H7 (cell line): ENCODE measurements at regions not wholly inside any gene's neighbourhood (a gene's known extent, or its start where the extent isn't known, plus 50 kb on each side); places are given as distances from the start of the nearest gene placed in this dataset.

ENCODE experiments used
- DNase-seq: peaks from one replicate; pipeline ENCODE4 v3.0.0; 2012
- H3K27me3 ChIP-seq: 2 replicates; pipeline ENCODE4 v1.6.0; 2011; ENCODE audit warnings: mild to moderate bottlenecking, low read length; ENCODE audit not compliant: control insufficient read depth, insufficient read depth
- H3K36me3 ChIP-seq: replicated peaks from 2 replicates; pipeline ENCODE4 v1.5.1; 2011; ENCODE audit warnings: low read length; ENCODE audit not compliant: control insufficient read depth, insufficient read depth
- H3K4me3 ChIP-seq: 2 replicates; pipeline ENCODE4 v1.5.1; 2011; ENCODE audit warnings: low read depth, mild to moderate bottlenecking, control low read depth, low read length, moderate library complexity; ENCODE audit not compliant: insufficient read depth

- no peak for DNase-seq
- Histone ChIP-seq H3K36me3 (no peaks in the 10 kb centered on the region), H3K27me3 (no peaks in the 10 kb centered on the region), H3K4me3 (no peak overlapping the region)
These were observed 417.1 kb downstream of the PCDH17 start for GRCh38 chr13:58048670-58049069.

- Histone ChIP-seq H3K36me3 (no peaks in the 10 kb centered on the region), H3K27me3 (no peaks in the 10 kb centered on the region), H3K4me3 (no peak overlapping the region)
- no peak for DNase-seq
These were observed 419.9 kb downstream of the PCDH17 start for GRCh38 chr13:58051396-58051795.

- H3K27me3 ChIP-seq = no peaks in the 10 kb centered on the region
- no peak overlapping the region for H3K4me3 ChIP-seq
- DNase-seq = peak; percentile 1
- no peaks in the 10 kb centered on the region for H3K36me3 ChIP-seq
These were observed 420.3 kb downstream of the PCDH17 start for GRCh38 chr13:58051807-58052375.

- Histone ChIP-seq H3K4me3 (no peak overlapping the region), H3K36me3 (no peaks in the 10 kb centered on the region), H3K27me3 (no peaks in the 10 kb centered on the region)
- no peak for DNase-seq
These were observed 424.9 kb downstream of the PCDH17 start for GRCh38 chr13:58056426-58056825.

GRCh38 chr13:58059624-58060023 is 428.1 kb downstream of the PCDH17 start:
- Histone ChIP-seq H3K36me3 (no peaks in the 10 kb centered on the region), H3K27me3 (no peaks in the 10 kb centered on the region), H3K4me3 (no peak overlapping the region)
- DNase-seq = no peak

GRCh38 chr13:58080806-58081205 is 449.3 kb downstream of the PCDH17 start:
- Histone ChIP-seq H3K4me3 (no peak overlapping the region), H3K36me3 (no peaks in the 10 kb centered on the region), H3K27me3 (no peaks in the 10 kb centered on the region)
- DNase-seq = peak; percentile 2

- Histone ChIP-seq H3K36me3 (no peaks in the 10 kb centered on the region), H3K27me3 (no peaks in the 10 kb centered on the region), H3K4me3 (no peak overlapping the region)
- DNase-seq = no peak
These were observed 449.8 kb downstream of the PCDH17 start for GRCh38 chr13:58081301-58081820.

- no peak for DNase-seq
- Histone ChIP-seq H3K4me3 (no peak overlapping the region), H3K36me3 (no peaks in the 10 kb centered on the region), H3K27me3 (no peaks in the 10 kb centered on the region)
These were observed 451.5 kb downstream of the PCDH17 start for GRCh38 chr13:58083064-58083463.

GRCh38 chr13:58085274-58085673 is 453.7 kb downstream of the PCDH17 start:
- H3K27me3 ChIP-seq = no peaks in the 10 kb centered on the region
- no peak for DNase-seq

GRCh38 chr13:58085819-58086218 is 454.3 kb downstream of the PCDH17 start:
- Histone ChIP-seq H3K4me3 (no peak overlapping the region), H3K36me3 (no peaks in the 10 kb centered on the region), H3K27me3 (no peaks in the 10 kb centered on the region)
- no peak for DNase-seq

More at GRCh38 chr13:58085274-58085673, 453.7 kb downstream of the PCDH17 start:
- Histone ChIP-seq H3K4me3 (no peak overlapping the region), H3K36me3 (no peaks in the 10 kb centered on the region)

- H3K27me3 ChIP-seq = no peaks in the 10 kb centered on the region
- DNase-seq = no peak
These were observed 456.0 kb downstream of the PCDH17 start for GRCh38 chr13:58087566-58087965.

GRCh38 chr13:58093394-58093793 is 461.9 kb downstream of the PCDH17 start:
- DNase-seq = no peak
- no peaks in the 10 kb centered on the region for H3K36me3 ChIP-seq
- no peaks in the 10 kb centered on the region for H3K27me3 ChIP-seq
- no peak overlapping the region for H3K4me3 ChIP-seq

More at GRCh38 chr13:58087566-58087965, 456.0 kb downstream of the PCDH17 start:
- H3K4me3 ChIP-seq = no peak overlapping the region
- no peaks in the 10 kb centered on the region for H3K36me3 ChIP-seq

- Histone ChIP-seq H3K27me3 (no peaks in the 10 kb centered on the region), H3K4me3 (no peak overlapping the region), H3K36me3 (no peaks in the 10 kb centered on the region)
- no peak for DNase-seq
These were observed 466.3 kb downstream of the PCDH17 start for GRCh38 chr13:58097831-58098230.

GRCh38 chr13:58119351-58119750 is 487.8 kb downstream of the PCDH17 start:
- no peaks in the 10 kb centered on the region for H3K36me3 ChIP-seq

GRCh38 chr13:58119804-58120203 is 488.3 kb downstream of the PCDH17 start:
- Histone ChIP-seq H3K36me3 (no peaks in the 10 kb centered on the region), H3K27me3 (no peaks in the 10 kb centered on the region), H3K4me3 (no peak overlapping the region)
- no peak for DNase-seq

More at GRCh38 chr13:58119351-58119750, 487.8 kb downstream of the PCDH17 start:
- DNase-seq = no peak
- no peak overlapping the region for H3K4me3 ChIP-seq
- H3K27me3 ChIP-seq = no peaks in the 10 kb centered on the region

- H3K27me3 ChIP-seq = no peaks in the 10 kb centered on the region
- H3K36me3 ChIP-seq = no peaks in the 10 kb centered on the region
- no peak for DNase-seq
- H3K4me3 ChIP-seq = no peak overlapping the region
These were observed 495.0 kb downstream of the PCDH17 start for GRCh38 chr13:58126496-58126895.
